Stomach (tissue), 4 donors: ENCODE measurements at regions not wholly inside any gene's neighbourhood (a gene's known extent, or its start where the extent isn't known, plus 50 kb on each side); places are given as distances from the start of the nearest gene placed in this dataset.

Experiments used
- CTCF ChIP-seq, 7 experiments: fragments of 450-650 bp in 4 of 7; fragments of 200-600 bp in 3 of 7; sonication (generic) in 3 of 7; IDR thresholded peaks; one replicate each; pipeline ENCODE4 v1.5.1; 2016 to 2019; ENCODE audit warnings: antibody characterized with exemption in 7 of 7, control low read depth in 2 of 7, mild to moderate bottlenecking in 1 of 7
- EP300 ChIP-seq: sonication (generic); formaldehyde crosslinking; IDR thresholded peaks from one replicate; pipeline ENCODE4 v1.6.1; 2017; ENCODE audit warnings: antibody characterized with exemption
- POLR2A ChIP-seq, 4 donors: fragments of 450-650 bp; IDR thresholded peaks; one replicate each; pipeline ENCODE4 v1.6.1; 2016; ENCODE audit warnings: antibody characterized with exemption in 4 of 4, control low read depth in 2 of 4, mild to moderate bottlenecking in 1 of 4, moderate library complexity in 1 of 4
- POLR2AphosphoS5 ChIP-seq, 3 donors: sonication (generic); formaldehyde crosslinking; IDR thresholded peaks; one replicate each; pipeline ENCODE4 v1.6.1; 2016; ENCODE audit warnings: antibody characterized with exemption in 3 of 3

GRCh38 chr9:80602291-80602690, 1030.5 kb downstream of the TLE4 start:
- no peak for TF ChIP-seq CTCF (IDR thresholded peaks at IDR 0.05)
- no peak for TF ChIP-seq POLR2A (IDR thresholded peaks at IDR 0.05)
- TF ChIP-seq POLR2AphosphoS5 (IDR thresholded peaks at IDR 0.05): no peak
- TF ChIP-seq EP300: no peak
